ENCODE measurements at regions not wholly inside any gene's neighbourhood (a gene's known extent, or its start where the extent isn't known, plus 50 kb on each side); places are given as distances from the start of the nearest gene placed in this dataset.

GRCh38 chr18:11458447-11458846 lies 150.9 kb upstream of the SLC35G4 start:
- TF ChIP-seq CTCF (IDR thresholded peaks at IDR 0.05 in 4 of 5, conservative IDR thresholded peaks at IDR 0.05 in 1 of 5), result no peak
- no peak for TF ChIP-seq POLR2A (IDR thresholded peaks at IDR 0.05)

Measured in gastrocnemius medialis (tissue), 4 donors.